ENCODE measurements at regions not wholly inside any gene's neighbourhood (a gene's known extent, or its start where the extent isn't known, plus 50 kb on each side); places are given as distances from the start of the nearest gene placed in this dataset.
A peak's percentile ranks its signal among the peaks of the same experiment; 100 is the strongest.
"Not testable (repeated sequence)": the region's sequence is repeated elsewhere in the genome, so short reads cannot be mapped to it uniquely, and the experiment has no call there.

DNA sequence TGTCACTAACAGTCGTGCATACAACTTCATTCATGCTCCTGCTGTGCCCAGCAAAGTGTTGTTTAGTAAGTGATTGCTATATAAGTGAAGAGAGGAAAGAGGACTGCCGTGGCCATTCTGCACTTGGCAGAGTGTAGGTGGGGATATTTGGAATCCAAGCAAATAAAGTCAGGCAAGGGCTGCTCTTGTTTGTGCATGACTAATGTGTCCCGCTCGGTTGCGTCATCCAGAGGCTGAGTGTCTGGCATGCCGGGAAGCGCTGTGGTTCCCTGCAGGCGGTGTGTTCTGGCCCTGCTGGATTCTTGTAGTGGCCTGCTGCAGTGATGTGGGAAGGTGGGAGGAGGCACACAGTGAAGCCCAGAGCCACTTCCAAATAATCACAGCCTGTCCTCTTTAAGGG is 136.9 kb upstream of the ANKH start:
- Mint-ChIP-seq H3K9me3 (no peaks in the 10 kb centered on the region), H3K27ac (no peak overlapping the region), H3K36me3 (ENCODE audit: low read depth) (no peaks in the 10 kb centered on the region), H3K4me1 (peaks cover 2% of the 10 kb centered on the region), H3K4me3 (no peak overlapping the region), H3K27me3 (peaks cover 23% of the 10 kb centered on the region)
- intact Hi-C loops (cut with micrococcal nuclease) = no loop called here
- DNase-seq = no peak

DNA sequence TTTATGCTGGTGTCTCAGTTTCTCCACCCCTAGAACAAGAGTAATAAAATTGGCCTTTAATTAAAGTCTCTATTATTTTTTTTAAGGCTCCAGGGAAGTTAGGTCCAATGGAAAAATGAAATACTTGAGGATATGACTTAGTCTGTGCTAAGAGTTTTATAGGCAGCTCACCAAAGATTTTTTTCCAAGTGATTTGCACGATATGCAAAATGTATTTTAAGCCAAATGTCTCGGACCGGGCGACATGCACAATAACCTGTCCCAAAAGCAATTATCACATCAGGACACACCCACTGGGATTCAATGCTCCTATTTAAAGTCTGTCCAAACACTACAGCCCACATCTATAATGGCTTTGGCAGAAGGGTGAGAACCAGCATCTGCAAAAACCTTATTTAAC is 136.1 kb upstream of the ANKH start:
- H3K4me1 Mint-ChIP-seq = peaks cover 2% of the 10 kb centered on the region
- H3K27me3 Mint-ChIP-seq = peaks cover 23% of the 10 kb centered on the region
- H3K27ac Mint-ChIP-seq = no peak overlapping the region
- no peaks in the 10 kb centered on the region for H3K9me3 Mint-ChIP-seq
- DNase-seq = no peak
- H3K4me3 Mint-ChIP-seq = no peak overlapping the region
- intact Hi-C loops (cut with micrococcal nuclease) = no loop called here
- H3K36me3 Mint-ChIP-seq (ENCODE audit: low read depth) = no peaks in the 10 kb centered on the region

DNA sequence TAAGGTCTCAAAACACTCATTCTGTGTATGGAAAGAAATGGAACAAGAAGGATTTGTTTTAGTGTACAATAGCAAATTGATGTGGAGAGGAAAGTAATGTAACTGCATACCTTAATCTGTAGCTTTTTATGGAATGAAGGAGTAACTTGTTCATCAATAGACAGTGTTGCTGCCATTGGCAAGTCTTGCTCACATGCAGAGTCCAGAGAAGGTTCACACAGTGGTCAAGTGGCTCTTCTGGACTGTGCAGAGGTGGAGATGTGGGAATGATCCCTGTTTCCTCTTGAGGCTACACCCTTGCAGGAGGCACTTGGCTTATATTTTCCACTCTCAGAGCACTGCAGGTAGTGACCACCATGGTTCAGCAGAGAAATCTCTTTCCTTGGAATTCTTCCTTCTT is 132.9 kb upstream of the ANKH start:
- Mint-ChIP-seq H3K36me3 (ENCODE audit: low read depth) (no peaks in the 10 kb centered on the region), H3K9me3 (no peaks in the 10 kb centered on the region), H3K4me3 (no peak overlapping the region), H3K27me3 (peaks cover 32% of the 10 kb centered on the region), H3K27ac (no peak overlapping the region), H3K4me1 (peaks cover 8% of the 10 kb centered on the region)
- intact Hi-C loops (cut with micrococcal nuclease) = loop anchor here (5.0 kb wide), 3 partner anchors 77 to 642 kb away; no protein-coding TSS in a partner anchor
- DNase-seq = no peak

DNA sequence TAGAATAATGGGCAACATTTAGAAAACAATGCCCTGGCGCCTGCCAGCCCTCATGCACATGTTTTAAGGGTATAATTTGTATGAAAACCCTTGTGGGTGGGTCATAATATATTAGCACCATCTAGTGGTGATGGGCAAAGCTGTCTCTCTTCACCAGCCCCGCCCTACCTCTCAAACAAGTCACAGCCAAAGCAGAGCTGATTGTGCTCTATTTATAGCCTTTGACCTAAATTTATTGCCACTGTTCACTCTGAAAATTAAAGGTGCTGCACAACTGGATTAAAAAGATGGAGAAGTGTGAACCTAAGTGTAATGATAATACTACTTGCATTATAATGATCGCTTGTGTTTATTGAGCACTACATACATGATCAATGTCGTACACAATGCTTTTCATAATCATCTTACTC is 131.9 kb upstream of the ANKH start:
- Mint-ChIP-seq H3K4me3 (no peak overlapping the region), H3K36me3 (ENCODE audit: low read depth) (no peaks in the 10 kb centered on the region), H3K27ac (no peak overlapping the region), H3K4me1 (peaks cover 8% of the 10 kb centered on the region), H3K27me3 (peaks cover 38% of the 10 kb centered on the region), H3K9me3 (peaks cover 3% of the 10 kb centered on the region)
- peak; percentile 85 for DNase-seq
- intact Hi-C loops (cut with micrococcal nuclease) = loop anchor here (1.0 to 5.0 kb wide), 8 partner anchors 56 to 641 kb away; partner anchors contain the start of gene ANKH

DNA sequence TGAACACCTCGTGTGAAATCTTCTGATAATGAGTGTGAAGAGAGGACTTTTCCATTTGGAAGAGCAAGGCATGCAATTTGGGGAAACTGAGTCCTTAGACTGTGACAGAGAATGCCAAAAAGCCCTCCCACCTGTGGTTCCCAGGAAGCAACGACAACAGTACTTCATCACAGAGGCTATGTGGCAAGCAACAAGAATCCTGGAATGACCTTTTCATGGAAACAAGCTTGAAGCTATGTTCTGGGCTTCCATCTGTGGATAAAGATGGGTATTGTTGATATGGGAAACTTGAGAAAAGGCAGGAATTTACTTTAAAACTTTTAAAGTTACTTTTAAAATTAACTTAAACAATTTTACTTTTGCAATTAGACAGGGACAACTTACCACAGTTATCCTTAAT is 131.2 kb upstream of the ANKH start:
- peaks cover 6% of the 10 kb centered on the region for H3K9me3 Mint-ChIP-seq
- H3K27me3 Mint-ChIP-seq = peaks cover 40% of the 10 kb centered on the region
- no peak overlapping the region for H3K27ac Mint-ChIP-seq
- intact Hi-C loops (cut with micrococcal nuclease) = loop anchor here (1.0 to 5.0 kb wide), 8 partner anchors 55 to 640 kb away; partner anchors contain the start of gene ANKH
- no peak overlapping the region for H3K4me3 Mint-ChIP-seq
- H3K36me3 Mint-ChIP-seq (ENCODE audit: low read depth) = peaks cover 3% of the 10 kb centered on the region
- H3K4me1 Mint-ChIP-seq = peaks cover 10% of the 10 kb centered on the region
- no peak for DNase-seq

DNA sequence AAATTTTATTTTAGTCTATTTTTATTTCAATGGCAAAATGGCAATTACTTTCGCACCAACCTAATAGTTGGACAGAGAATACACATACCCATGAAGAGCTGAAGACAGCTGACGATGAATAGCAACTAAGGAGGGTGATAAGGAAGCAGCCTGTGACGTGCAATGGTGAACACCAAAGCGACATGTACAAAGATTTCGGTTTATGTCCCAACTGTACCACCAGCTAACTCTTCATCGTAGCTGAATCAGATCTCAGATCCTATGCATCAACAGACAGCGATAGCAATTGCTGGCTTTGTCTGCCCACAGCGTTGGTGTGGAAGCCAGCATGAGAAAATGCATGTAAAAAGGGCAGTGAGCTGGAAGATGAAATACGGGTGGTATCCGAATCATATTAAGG is 130.6 kb upstream of the ANKH start:
- peaks cover 3% of the 10 kb centered on the region for H3K36me3 Mint-ChIP-seq (ENCODE audit: low read depth)

DNA sequence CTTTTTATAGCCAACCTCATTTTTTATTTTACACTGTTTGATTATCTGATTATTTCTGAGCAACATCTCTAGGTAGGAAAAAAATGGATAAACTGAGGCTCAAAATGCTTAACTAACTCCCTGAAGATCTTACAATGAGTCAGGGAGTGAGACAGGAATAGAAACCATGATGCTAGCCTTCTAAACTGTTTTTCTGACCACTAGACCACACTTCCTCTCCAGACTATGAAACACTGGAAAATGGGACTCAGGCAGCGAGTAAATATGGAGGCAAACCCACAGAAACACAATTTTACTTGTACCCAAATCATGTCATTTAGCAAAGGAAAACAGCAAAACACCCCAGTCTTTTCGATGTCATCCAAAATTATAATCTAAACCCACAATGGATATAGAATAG is 129.9 kb upstream of the ANKH start:
- Mint-ChIP-seq H3K9me3 (peaks cover 6% of the 10 kb centered on the region), H3K4me3 (no peak overlapping the region), H3K36me3 (ENCODE audit: low read depth) (peaks cover 3% of the 10 kb centered on the region), H3K4me1 (peaks cover 10% of the 10 kb centered on the region), H3K27me3 (peaks cover 38% of the 10 kb centered on the region), H3K27ac (no peak overlapping the region)
- DNase-seq = no peak
- intact Hi-C loops (cut with micrococcal nuclease) = loop anchor here (5.0 kb wide), 3 partner anchors 74 to 639 kb away; no protein-coding TSS in a partner anchor

More for the DNA sequence above, 130.6 kb upstream of the ANKH start:
- Mint-ChIP-seq H3K9me3 (peaks cover 6% of the 10 kb centered on the region), H3K4me3 (no peak overlapping the region), H3K27ac (no peak overlapping the region), H3K4me1 (peaks cover 10% of the 10 kb centered on the region), H3K27me3 (peaks cover 38% of the 10 kb centered on the region)
- intact Hi-C loops (cut with micrococcal nuclease) = loop anchor here (2.0 to 5.0 kb wide), 5 partner anchors 75 to 640 kb away; partner anchors contain the start of gene ANKH
- no peak for DNase-seq

DNA sequence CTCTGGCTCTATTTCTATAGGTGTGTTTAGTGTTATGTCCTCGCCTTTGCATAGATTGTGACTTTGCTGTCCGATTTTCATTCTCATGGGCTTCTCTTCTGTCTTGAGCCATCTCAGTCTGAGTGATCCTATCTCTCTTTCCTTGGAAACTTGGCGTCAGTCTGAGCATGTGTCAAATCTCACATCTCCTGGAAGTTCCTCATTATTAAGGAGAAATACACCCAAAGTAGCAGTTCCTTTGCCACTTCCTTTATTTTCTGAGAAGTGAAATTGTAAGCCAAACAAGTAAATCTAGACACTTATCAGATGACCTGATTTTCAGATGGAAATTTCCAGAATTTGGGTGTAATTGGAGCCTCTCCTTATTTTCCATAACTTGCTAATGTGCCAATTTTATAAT is 126.9 kb upstream of the ANKH start:
- Mint-ChIP-seq H3K27ac (no peak overlapping the region), H3K4me1 (peaks cover 9% of the 10 kb centered on the region), H3K4me3 (no peak overlapping the region), H3K9me3 (peaks cover 6% of the 10 kb centered on the region), H3K27me3 (peaks cover 25% of the 10 kb centered on the region), H3K36me3 (ENCODE audit: low read depth) (peaks cover 3% of the 10 kb centered on the region)
- no peak for DNase-seq
- intact Hi-C loops (cut with micrococcal nuclease) = no loop called here

DNA sequence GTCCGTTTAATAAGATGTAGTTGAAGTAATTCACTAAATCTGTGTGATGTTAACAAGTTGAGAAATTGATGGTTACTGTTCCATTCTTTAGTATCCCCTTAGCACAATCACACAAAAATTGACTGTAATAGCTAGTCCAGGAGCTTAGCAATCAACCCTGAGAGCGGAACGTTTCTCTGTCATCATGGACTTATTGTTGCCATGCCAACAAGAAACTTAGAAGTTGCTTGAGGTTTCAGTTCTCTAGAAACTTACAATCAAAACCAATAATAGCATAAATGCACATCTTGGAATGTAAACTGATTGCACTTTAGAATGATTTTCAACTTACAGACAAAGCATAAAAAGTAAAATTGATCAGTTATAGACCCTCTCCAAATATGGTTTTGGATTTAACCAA is 125.4 kb upstream of the ANKH start:
- Mint-ChIP-seq H3K36me3 (ENCODE audit: low read depth) (peaks cover 3% of the 10 kb centered on the region), H3K4me3 (no peak overlapping the region), H3K27ac (no peak overlapping the region), H3K4me1 (peaks cover 22% of the 10 kb centered on the region), H3K27me3 (peaks cover 21% of the 10 kb centered on the region), H3K9me3 (peaks cover 6% of the 10 kb centered on the region)
- DNase-seq = no peak
- intact Hi-C loops (cut with micrococcal nuclease) = no loop called here

DNA sequence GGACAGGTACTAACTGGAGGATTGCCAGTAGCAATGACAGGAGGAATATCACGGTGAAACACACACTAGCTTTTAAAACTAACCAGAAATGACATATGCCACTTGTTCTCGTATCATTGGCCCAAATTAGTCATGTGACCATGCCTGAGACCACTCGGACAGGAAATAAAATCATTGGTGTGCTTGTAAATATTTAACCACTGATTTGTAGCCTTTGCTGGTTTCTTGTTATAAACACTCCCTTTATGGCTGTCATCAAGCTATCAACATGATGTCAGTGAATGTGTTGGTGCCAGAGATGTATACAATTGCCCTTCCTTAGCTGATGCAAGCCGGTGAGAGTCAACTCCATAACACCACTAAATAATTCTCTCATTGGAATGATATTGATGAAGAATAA is 123.7 kb upstream of the ANKH start:
- H3K4me1 Mint-ChIP-seq = peaks cover 15% of the 10 kb centered on the region
- intact Hi-C loops (cut with micrococcal nuclease) = no loop called here
- H3K9me3 Mint-ChIP-seq = peaks cover 6% of the 10 kb centered on the region
- H3K27ac Mint-ChIP-seq = no peak overlapping the region
- H3K4me3 Mint-ChIP-seq = no peak overlapping the region
- H3K36me3 Mint-ChIP-seq (ENCODE audit: low read depth) = peaks cover 3% of the 10 kb centered on the region
- DNase-seq = no peak
- peaks cover 15% of the 10 kb centered on the region for H3K27me3 Mint-ChIP-seq

DNA sequence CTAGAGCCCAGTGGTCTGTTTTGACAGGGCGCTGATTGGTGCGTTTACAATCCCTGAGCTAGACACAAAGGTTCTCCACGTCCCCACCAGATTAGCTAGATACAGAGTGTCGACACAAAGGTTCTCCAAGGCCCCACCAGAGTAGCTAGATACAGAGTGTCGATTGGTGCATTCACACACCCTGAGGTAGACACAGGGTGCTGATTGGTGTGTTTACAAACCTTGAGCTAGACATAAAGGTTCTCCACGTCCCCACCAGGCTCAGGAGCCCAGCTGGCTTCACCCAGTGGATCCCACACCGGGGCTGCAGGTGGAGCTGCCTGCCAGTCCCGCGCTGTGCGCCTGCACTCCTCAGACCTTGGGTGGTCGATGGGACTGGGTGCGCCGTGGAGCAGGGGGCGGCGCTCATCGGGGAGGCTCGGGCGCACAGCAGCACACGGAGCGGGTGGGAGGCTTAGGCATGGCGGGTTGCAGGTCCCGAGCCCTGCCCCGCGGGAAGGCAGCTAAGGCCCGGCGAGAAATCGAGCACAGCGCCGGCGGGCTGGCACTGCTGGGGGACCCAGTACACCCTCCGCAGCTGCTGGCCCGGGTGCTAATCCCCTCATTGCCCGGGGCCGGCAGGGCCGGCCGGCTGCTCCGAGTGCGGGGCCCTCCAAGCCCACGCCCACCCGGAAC is 122.0 kb upstream of the ANKH start:
- peak overlapping the region; percentile 86 for H3K27ac Mint-ChIP-seq
- H3K4me1 Mint-ChIP-seq = peaks cover 15% of the 10 kb centered on the region
- not testable (repeated sequence) for DNase-seq; H3K27me3 Mint-ChIP-seq; H3K9me3 Mint-ChIP-seq; H3K36me3 Mint-ChIP-seq (ENCODE audit: low read depth)
- intact Hi-C loops (cut with micrococcal nuclease) = loop anchor here (2.0 kb wide), 2 partner anchors 121 to 185 kb away; no protein-coding TSS in a partner anchor
- peak overlapping the region; percentile 89 for H3K4me3 Mint-ChIP-seq

DNA sequence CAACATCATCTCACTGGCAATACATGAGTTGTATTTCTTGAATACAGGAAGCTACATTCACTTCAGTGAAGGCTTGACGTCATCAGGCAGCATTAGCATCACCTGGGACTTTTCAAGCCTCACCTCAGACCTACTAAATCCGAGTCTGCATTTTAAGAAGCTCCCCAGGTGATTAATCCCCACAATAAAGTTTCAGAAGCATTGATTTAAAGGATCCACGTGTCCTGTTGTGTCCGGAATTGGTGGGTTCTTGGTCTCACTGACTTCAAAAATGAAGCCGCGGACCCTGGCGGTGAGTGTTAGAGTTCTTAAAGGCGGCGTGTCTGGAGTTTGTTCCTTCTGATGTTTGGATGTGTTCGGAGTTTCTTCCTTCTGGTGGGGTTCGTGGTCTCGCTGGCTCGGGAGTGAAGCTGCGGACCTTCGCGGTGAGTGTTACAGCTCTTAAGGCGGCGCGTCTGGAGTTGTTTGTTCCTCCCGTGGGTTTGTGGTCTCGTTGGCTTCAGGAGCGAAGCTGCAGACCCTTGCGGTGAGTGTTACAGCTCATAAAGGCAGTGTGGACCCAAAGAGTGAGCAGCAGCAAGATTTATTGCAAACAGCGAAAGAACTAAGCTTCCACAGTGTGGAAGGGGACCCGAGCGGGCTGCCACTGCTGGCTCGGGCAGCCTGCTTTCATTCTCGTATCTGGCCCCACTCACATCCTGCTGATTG is 121.3 kb upstream of the ANKH start:
- peak overlapping the region; percentile 89 for H3K4me3 Mint-ChIP-seq
- peaks cover 13% of the 10 kb centered on the region for H3K4me1 Mint-ChIP-seq

DNA sequence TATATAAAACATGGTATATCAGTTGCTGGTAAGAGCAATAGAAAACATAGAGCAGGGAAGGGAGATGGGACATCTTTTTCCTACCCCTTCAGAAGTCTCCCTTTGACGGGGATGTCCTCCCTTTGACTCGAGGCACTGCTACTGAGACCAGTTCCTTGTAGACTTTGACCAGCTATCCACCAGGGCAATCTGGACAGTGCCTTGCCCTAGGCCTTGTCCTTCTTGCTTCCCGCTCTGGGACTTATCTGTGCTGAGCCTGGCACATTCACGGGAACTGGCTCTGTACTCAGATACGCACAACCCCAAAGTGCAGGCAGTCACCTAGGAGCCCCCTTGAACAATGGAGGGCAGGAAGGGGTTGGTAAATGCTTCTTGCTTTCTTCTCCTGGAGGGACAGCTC is 116.6 kb upstream of the ANKH start:
- peaks cover 27% of the 10 kb centered on the region for H3K4me1 Mint-ChIP-seq
- no peak overlapping the region for H3K27ac Mint-ChIP-seq
- intact Hi-C loops (cut with micrococcal nuclease) = no loop called here
- DNase-seq = no peak
- no peaks in the 10 kb centered on the region for H3K36me3 Mint-ChIP-seq (ENCODE audit: low read depth)
- H3K4me3 Mint-ChIP-seq = no peak overlapping the region
- H3K9me3 Mint-ChIP-seq = no peaks in the 10 kb centered on the region
- H3K27me3 Mint-ChIP-seq = no peaks in the 10 kb centered on the region

More for the DNA sequence above, 121.3 kb upstream of the ANKH start:
- peak; percentile 86 for DNase-seq
- intact Hi-C loops (cut with micrococcal nuclease) = loop anchor here (2.0 kb wide), 2 partner anchors 120 to 184 kb away; no protein-coding TSS in a partner anchor
- H3K27ac Mint-ChIP-seq = peak overlapping the region; percentile 86
- not testable (repeated sequence) for H3K9me3 Mint-ChIP-seq; H3K27me3 Mint-ChIP-seq; H3K36me3 Mint-ChIP-seq (ENCODE audit: low read depth)

DNA sequence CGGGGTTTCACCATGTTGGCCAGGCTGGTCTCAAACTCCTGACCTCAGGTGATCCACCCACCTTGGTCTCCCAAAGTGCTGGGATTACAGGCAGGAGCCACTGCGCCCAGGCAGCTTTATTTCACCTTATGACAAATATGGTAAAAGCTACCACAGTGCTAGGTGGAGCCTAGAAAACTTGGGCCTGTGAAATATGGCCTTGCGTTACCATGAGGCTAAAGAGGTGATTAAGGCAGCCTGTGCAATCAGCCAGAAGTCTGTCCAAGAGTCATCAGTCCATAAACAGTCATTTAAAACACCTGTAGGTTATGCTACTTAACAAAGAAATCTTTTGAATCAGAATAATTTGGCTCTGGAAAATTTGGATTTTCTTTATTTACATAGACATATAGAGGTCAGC is 114.8 kb upstream of the ANKH start:
- intact Hi-C loops (cut with micrococcal nuclease) = no loop called here
- Mint-ChIP-seq H3K27ac (no peak overlapping the region), H3K36me3 (ENCODE audit: low read depth) (no peaks in the 10 kb centered on the region), H3K4me3 (no peak overlapping the region), H3K27me3 (no peaks in the 10 kb centered on the region), H3K4me1 (peaks cover 18% of the 10 kb centered on the region), H3K9me3 (peaks cover 4% of the 10 kb centered on the region)
- no peak for DNase-seq
